ENCODE measurements at regions not wholly inside any gene's neighbourhood (a gene's known extent, or its start where the extent isn't known, plus 50 kb on each side); places are given as distances from the start of the nearest gene placed in this dataset.

- no peaks in the 10 kb centered on the region for H3K4me1 ChIP-seq (ENCODE audit: control insufficient read depth in 1 of 2, insufficient read depth in 2 of 2, low read length in 2 of 2)
- H3K4me3 ChIP-seq (ENCODE audit: low read depth in 1 of 2, low read length in 2 of 2) = no peak overlapping the region
- H3K27me3 ChIP-seq (ENCODE audit: control insufficient read depth in 1 of 2, insufficient read depth in 2 of 2, low read length in 2 of 2) = no peaks in the 10 kb centered on the region
- no peaks in the 10 kb centered on the region for H3K36me3 ChIP-seq (ENCODE audit: control insufficient read depth in 1 of 2, insufficient read depth in 2 of 2, low read length in 2 of 2)
- no peak overlapping the region for H3K9ac ChIP-seq (ENCODE audit: low read depth in 1 of 2, low read length in 2 of 2)
- H3K9me3 ChIP-seq (ENCODE audit: control insufficient read depth in 1 of 2, low read length in 2 of 2) = no peaks in the 10 kb centered on the region
- no peak overlapping the region for H3K27ac ChIP-seq (ENCODE audit: low read depth, low read length)
Measured at GRCh38 chr22:48613566-48614200, 1214.0 kb downstream of the BRD1 start.

- H3K36me3 ChIP-seq (ENCODE audit: control insufficient read depth in 1 of 2, insufficient read depth in 2 of 2, low read length in 2 of 2) = no peaks in the 10 kb centered on the region
- no peak overlapping the region for H3K4me3 ChIP-seq (ENCODE audit: low read depth in 1 of 2, low read length in 2 of 2)
- H3K27ac ChIP-seq (ENCODE audit: low read depth, low read length) = no peak overlapping the region
- no peaks in the 10 kb centered on the region for H3K27me3 ChIP-seq (ENCODE audit: control insufficient read depth in 1 of 2, insufficient read depth in 2 of 2, low read length in 2 of 2)
- H3K9ac ChIP-seq (ENCODE audit: low read depth in 1 of 2, low read length in 2 of 2) = no peak overlapping the region
- H3K9me3 ChIP-seq (ENCODE audit: control insufficient read depth in 1 of 2, low read length in 2 of 2) = no peaks in the 10 kb centered on the region
- no peaks in the 10 kb centered on the region for H3K4me1 ChIP-seq (ENCODE audit: control insufficient read depth in 1 of 2, insufficient read depth in 2 of 2, low read length in 2 of 2)
Measured at GRCh38 chr22:48612077-48612995, 1215.3 kb downstream of the BRD1 start.

- no peaks in the 10 kb centered on the region for H3K27me3 ChIP-seq (ENCODE audit: control insufficient read depth in 1 of 2, insufficient read depth in 2 of 2, low read length in 2 of 2)
- no peaks in the 10 kb centered on the region for H3K4me1 ChIP-seq (ENCODE audit: control insufficient read depth in 1 of 2, insufficient read depth in 2 of 2, low read length in 2 of 2)
- no peak overlapping the region for H3K9ac ChIP-seq (ENCODE audit: low read depth in 1 of 2, low read length in 2 of 2)
- no peak overlapping the region for H3K4me3 ChIP-seq (ENCODE audit: low read depth in 1 of 2, low read length in 2 of 2)
- H3K27ac ChIP-seq (ENCODE audit: low read depth, low read length) = no peak overlapping the region
- no peaks in the 10 kb centered on the region for H3K36me3 ChIP-seq (ENCODE audit: control insufficient read depth in 1 of 2, insufficient read depth in 2 of 2, low read length in 2 of 2)
- no peaks in the 10 kb centered on the region for H3K9me3 ChIP-seq (ENCODE audit: control insufficient read depth in 1 of 2, low read length in 2 of 2)
Measured at GRCh38 chr22:48609279-48609865, 1218.3 kb downstream of the BRD1 start.

- H3K9ac ChIP-seq (ENCODE audit: low read depth in 1 of 2, low read length in 2 of 2) = no peak overlapping the region
- H3K4me3 ChIP-seq (ENCODE audit: low read depth in 1 of 2, low read length in 2 of 2) = no peak overlapping the region
- no peak overlapping the region for H3K27ac ChIP-seq (ENCODE audit: low read depth, low read length)
- no peaks in the 10 kb centered on the region for H3K36me3 ChIP-seq (ENCODE audit: control insufficient read depth in 1 of 2, insufficient read depth in 2 of 2, low read length in 2 of 2)
- no peaks in the 10 kb centered on the region for H3K27me3 ChIP-seq (ENCODE audit: control insufficient read depth in 1 of 2, insufficient read depth in 2 of 2, low read length in 2 of 2)
- H3K4me1 ChIP-seq (ENCODE audit: control insufficient read depth in 1 of 2, insufficient read depth in 2 of 2, low read length in 2 of 2) = no peaks in the 10 kb centered on the region
- no peaks in the 10 kb centered on the region for H3K9me3 ChIP-seq (ENCODE audit: control insufficient read depth in 1 of 2, low read length in 2 of 2)
Measured at GRCh38 chr22:48607901-48608662, 1219.6 kb downstream of the BRD1 start.

GRCh38 chr22:48606684-48607307, 1220.9 kb downstream of the BRD1 start:
- Histone ChIP-seq H3K9ac (ENCODE audit: low read depth in 1 of 2, low read length in 2 of 2) (no peak overlapping the region), H3K4me1 (ENCODE audit: control insufficient read depth in 1 of 2, insufficient read depth in 2 of 2, low read length in 2 of 2) (no peaks in the 10 kb centered on the region), H3K36me3 (ENCODE audit: control insufficient read depth in 1 of 2, insufficient read depth in 2 of 2, low read length in 2 of 2) (no peaks in the 10 kb centered on the region), H3K9me3 (ENCODE audit: control insufficient read depth in 1 of 2, low read length in 2 of 2) (no peaks in the 10 kb centered on the region), H3K27ac (ENCODE audit: low read depth, low read length) (no peak overlapping the region), H3K4me3 (ENCODE audit: low read depth in 1 of 2, low read length in 2 of 2) (no peak overlapping the region), H3K27me3 (ENCODE audit: control insufficient read depth in 1 of 2, insufficient read depth in 2 of 2, low read length in 2 of 2) (no peaks in the 10 kb centered on the region)

GRCh38 chr22:48605856-48606481, 1221.7 kb downstream of the BRD1 start:
- no peaks in the 10 kb centered on the region for H3K27me3 ChIP-seq (ENCODE audit: control insufficient read depth in 1 of 2, insufficient read depth in 2 of 2, low read length in 2 of 2)
- no peak overlapping the region for H3K4me3 ChIP-seq (ENCODE audit: low read depth in 1 of 2, low read length in 2 of 2)
- no peaks in the 10 kb centered on the region for H3K36me3 ChIP-seq (ENCODE audit: control insufficient read depth in 1 of 2, insufficient read depth in 2 of 2, low read length in 2 of 2)
- no peak overlapping the region for H3K27ac ChIP-seq (ENCODE audit: low read depth, low read length)
- no peak overlapping the region for H3K9ac ChIP-seq (ENCODE audit: low read depth in 1 of 2, low read length in 2 of 2)
- H3K9me3 ChIP-seq (ENCODE audit: control insufficient read depth in 1 of 2, low read length in 2 of 2) = no peaks in the 10 kb centered on the region
- H3K4me1 ChIP-seq (ENCODE audit: control insufficient read depth in 1 of 2, insufficient read depth in 2 of 2, low read length in 2 of 2) = no peaks in the 10 kb centered on the region

GRCh38 chr22:48605125-48605524, 1222.5 kb downstream of the BRD1 start:
- Histone ChIP-seq H3K9me3 (ENCODE audit: control insufficient read depth in 1 of 2, low read length in 2 of 2) (no peaks in the 10 kb centered on the region), H3K27me3 (ENCODE audit: control insufficient read depth in 1 of 2, insufficient read depth in 2 of 2, low read length in 2 of 2) (no peaks in the 10 kb centered on the region), H3K27ac (ENCODE audit: low read depth, low read length) (no peak overlapping the region), H3K4me3 (ENCODE audit: low read depth in 1 of 2, low read length in 2 of 2) (no peak overlapping the region), H3K4me1 (ENCODE audit: control insufficient read depth in 1 of 2, insufficient read depth in 2 of 2, low read length in 2 of 2) (no peaks in the 10 kb centered on the region), H3K36me3 (ENCODE audit: control insufficient read depth in 1 of 2, insufficient read depth in 2 of 2, low read length in 2 of 2) (no peaks in the 10 kb centered on the region), H3K9ac (ENCODE audit: low read depth in 1 of 2, low read length in 2 of 2) (no peak overlapping the region)

GRCh38 chr22:48603621-48604320, 1223.9 kb downstream of the BRD1 start:
- Histone ChIP-seq H3K27ac (ENCODE audit: low read depth, low read length) (no peak overlapping the region), H3K36me3 (ENCODE audit: control insufficient read depth in 1 of 2, insufficient read depth in 2 of 2, low read length in 2 of 2) (no peaks in the 10 kb centered on the region), H3K4me1 (ENCODE audit: control insufficient read depth in 1 of 2, insufficient read depth in 2 of 2, low read length in 2 of 2) (no peaks in the 10 kb centered on the region), H3K9ac (ENCODE audit: low read depth in 1 of 2, low read length in 2 of 2) (no peak overlapping the region), H3K27me3 (ENCODE audit: control insufficient read depth in 1 of 2, insufficient read depth in 2 of 2, low read length in 2 of 2) (no peaks in the 10 kb centered on the region), H3K4me3 (ENCODE audit: low read depth in 1 of 2, low read length in 2 of 2) (no peak overlapping the region), H3K9me3 (ENCODE audit: control insufficient read depth in 1 of 2, low read length in 2 of 2) (peaks cover 0 to 2% of the 10 kb centered on the region in 2 donors)

All from duodenal mucosa (tissue), 2 donors.